Mucosa of stomach (tissue), 1 donor: ENCODE measurements at regions not wholly inside any gene's neighbourhood (a gene's known extent, or its start where the extent isn't known, plus 50 kb on each side); places are given as distances from the start of the nearest gene placed in this dataset.

Source experiments
- H3K27me3 ChIP-seq: one replicate; pipeline ENCODE4 v1.7.0; 2013; ENCODE audit warnings: mild to moderate bottlenecking, low read length; ENCODE audit not compliant: control insufficient read depth, insufficient read depth
- H3K36me3 ChIP-seq: one replicate; pipeline ENCODE4 v1.7.0; 2013; ENCODE audit warnings: low read length; ENCODE audit not compliant: control insufficient read depth, insufficient read depth
- H3K4me1 ChIP-seq: one replicate; pipeline ENCODE4 v1.7.0; 2013; ENCODE audit warnings: mild to moderate bottlenecking, low read length; ENCODE audit not compliant: control insufficient read depth, insufficient read depth
- H3K4me3 ChIP-seq: one replicate; pipeline ENCODE4 v1.7.0; 2013; ENCODE audit warnings: low read length
- H3K9ac ChIP-seq: one replicate; pipeline ENCODE4 v1.7.0; 2013; ENCODE audit warnings: mild to moderate bottlenecking, low read length, moderate library complexity
- H3K9me3 ChIP-seq: one replicate; pipeline ENCODE4 v1.7.0; 2013; ENCODE audit warnings: mild to moderate bottlenecking, low read length, moderate library complexity; ENCODE audit not compliant: control insufficient read depth
- donor health status: Pancreatic carcinoma.

GRCh38 chr2:45177870-45178269 is 168.6 kb upstream of the SIX2 start:
- Histone ChIP-seq H3K27me3 (no peaks in the 10 kb centered on the region), H3K9ac (no peak overlapping the region), H3K4me1 (no peaks in the 10 kb centered on the region), H3K4me3 (no peak overlapping the region), H3K36me3 (no peaks in the 10 kb centered on the region), H3K9me3 (no peaks in the 10 kb centered on the region)

- Histone ChIP-seq H3K4me3 (no peak overlapping the region), H3K27me3 (peaks cover 5% of the 10 kb centered on the region)
These were observed 167.1 kb upstream of the SIX2 start for GRCh38 chr2:45176390-45176789.

DNA sequence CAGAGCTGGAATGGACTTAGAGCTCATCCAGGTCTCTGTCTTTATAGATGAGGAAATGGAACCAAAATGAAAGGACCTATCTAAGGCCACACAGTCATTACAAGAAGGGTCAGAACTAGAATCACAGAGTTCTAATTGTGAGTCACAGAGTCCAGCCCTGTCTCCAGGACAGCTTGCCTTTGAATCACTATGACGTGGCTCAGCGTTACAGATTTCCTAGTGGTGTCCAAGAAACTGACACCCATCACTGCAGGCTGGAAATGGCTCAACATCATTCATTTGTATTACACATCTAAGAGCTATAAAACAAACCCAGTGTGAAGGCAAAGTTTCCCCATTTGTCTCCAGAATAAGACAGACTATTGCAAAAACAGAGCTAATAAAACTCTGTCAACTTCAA is 164.3 kb upstream of the SIX2 start:
- H3K9ac ChIP-seq, result no peak overlapping the region
- no peaks in the 10 kb centered on the region for H3K9me3 ChIP-seq
- H3K36me3 ChIP-seq, result no peaks in the 10 kb centered on the region
- no peak overlapping the region for H3K4me3 ChIP-seq
- no peaks in the 10 kb centered on the region for H3K4me1 ChIP-seq
- H3K27me3 ChIP-seq, result peaks cover 34% of the 10 kb centered on the region

More at GRCh38 chr2:45176390-45176789, 167.1 kb upstream of the SIX2 start:
- Histone ChIP-seq H3K36me3 (no peaks in the 10 kb centered on the region), H3K9me3 (no peaks in the 10 kb centered on the region), H3K9ac (no peak overlapping the region), H3K4me1 (no peaks in the 10 kb centered on the region)

- peaks cover 40% of the 10 kb centered on the region for H3K27me3 ChIP-seq
- H3K9me3 ChIP-seq, result no peaks in the 10 kb centered on the region
- no peaks in the 10 kb centered on the region for H3K36me3 ChIP-seq
- no peak overlapping the region for H3K4me3 ChIP-seq
- H3K9ac ChIP-seq, result no peak overlapping the region
- no peaks in the 10 kb centered on the region for H3K4me1 ChIP-seq
These were observed 163.6 kb upstream of the SIX2 start for GRCh38 chr2:45172760-45173392.

GRCh38 chr2:45172142-45172541 is 162.9 kb upstream of the SIX2 start:
- Histone ChIP-seq H3K36me3 (no peaks in the 10 kb centered on the region), H3K4me3 (no peak overlapping the region), H3K4me1 (no peaks in the 10 kb centered on the region), H3K9ac (no peak overlapping the region), H3K9me3 (no peaks in the 10 kb centered on the region), H3K27me3 (peaks cover 46% of the 10 kb centered on the region)

GRCh38 chr2:45171136-45171501 is 161.9 kb upstream of the SIX2 start:
- Histone ChIP-seq H3K4me1 (no peaks in the 10 kb centered on the region), H3K9me3 (no peaks in the 10 kb centered on the region), H3K4me3 (no peak overlapping the region), H3K9ac (no peak overlapping the region), H3K36me3 (no peaks in the 10 kb centered on the region), H3K27me3 (peaks cover 56% of the 10 kb centered on the region)

- Histone ChIP-seq H3K9me3 (no peaks in the 10 kb centered on the region), H3K36me3 (no peaks in the 10 kb centered on the region), H3K9ac (no peak overlapping the region), H3K4me1 (no peaks in the 10 kb centered on the region), H3K4me3 (no peak overlapping the region), H3K27me3 (peaks cover 58% of the 10 kb centered on the region)
These were observed 161.2 kb upstream of the SIX2 start for GRCh38 chr2:45170191-45171135.

GRCh38 chr2:45169339-45170190 is 160.3 kb upstream of the SIX2 start:
- Histone ChIP-seq H3K27me3 (peaks cover 58% of the 10 kb centered on the region), H3K9ac (no peak overlapping the region)

GRCh38 chr2:45168711-45169338 is 159.6 kb upstream of the SIX2 start:
- Histone ChIP-seq H3K9me3 (no peaks in the 10 kb centered on the region), H3K4me1 (no peaks in the 10 kb centered on the region), H3K27me3 (peaks cover 58% of the 10 kb centered on the region), H3K9ac (no peak overlapping the region), H3K4me3 (no peak overlapping the region), H3K36me3 (no peaks in the 10 kb centered on the region)

More at GRCh38 chr2:45169339-45170190, 160.3 kb upstream of the SIX2 start:
- H3K9me3 ChIP-seq, result no peaks in the 10 kb centered on the region
- no peaks in the 10 kb centered on the region for H3K36me3 ChIP-seq
- H3K4me1 ChIP-seq, result no peaks in the 10 kb centered on the region
- no peak overlapping the region for H3K4me3 ChIP-seq

- Histone ChIP-seq H3K36me3 (no peaks in the 10 kb centered on the region), H3K4me3 (no peak overlapping the region), H3K27me3 (peaks cover 58% of the 10 kb centered on the region), H3K4me1 (no peaks in the 10 kb centered on the region), H3K9ac (no peak overlapping the region), H3K9me3 (no peaks in the 10 kb centered on the region)
These were observed 158.8 kb upstream of the SIX2 start for GRCh38 chr2:45167920-45168629.

DNA sequence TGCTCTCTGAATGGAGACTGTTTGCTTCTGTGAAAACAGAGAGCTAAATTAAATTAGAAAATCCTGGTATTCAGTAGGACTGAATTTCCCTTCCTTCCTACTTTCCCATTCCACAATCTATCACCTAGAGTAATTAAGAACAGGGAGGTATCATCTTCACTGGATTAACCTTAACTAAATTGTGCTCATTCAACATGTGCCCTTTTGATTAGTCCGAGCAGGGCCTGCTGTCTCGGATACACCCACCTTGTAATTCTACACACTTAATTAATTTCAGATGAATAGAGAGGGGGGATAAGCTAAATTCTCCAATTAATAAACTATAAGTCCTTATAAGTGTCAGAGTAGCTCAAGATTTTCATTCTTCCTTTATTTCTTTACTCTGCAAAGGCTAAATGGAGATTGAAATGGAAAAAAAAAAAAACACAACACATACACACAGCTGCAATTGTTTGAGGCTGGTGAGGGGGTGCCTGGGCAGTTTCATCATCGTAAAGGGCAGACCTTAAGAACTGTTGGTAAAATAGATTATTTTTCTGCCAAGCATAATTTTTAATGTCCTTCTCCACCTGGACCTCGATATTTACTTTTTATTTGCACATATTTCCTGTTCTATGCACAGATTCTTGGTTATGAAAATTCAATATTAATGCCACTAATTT is 157.1 kb upstream of the SIX2 start:
- H3K27me3 ChIP-seq, result peaks cover 53% of the 10 kb centered on the region
- no peaks in the 10 kb centered on the region for H3K36me3 ChIP-seq
- H3K4me1 ChIP-seq, result no peaks in the 10 kb centered on the region
- H3K9ac ChIP-seq, result no peak overlapping the region
- no peak overlapping the region for H3K4me3 ChIP-seq
- H3K9me3 ChIP-seq, result no peaks in the 10 kb centered on the region
